Calu3 (cell line): ENCODE measurements at regions not wholly inside any gene's neighbourhood (a gene's known extent, or its start where the extent isn't known, plus 50 kb on each side); places are given as distances from the start of the nearest gene placed in this dataset.

Source experiments
- BruUV-seq: library from RNA; stranded (reverse); fragments of 400-500 nt; replicated peaks from 2 replicates; lab custom pipeline; 2021; lab: Mats Ljungman, UMichigan
- CTCF ChIA-PET: fragments of 300-600 bp; sonication (Branson Sonifier 250); formaldehyde crosslinking; loops from one replicate; lab custom pipeline; 2022; ENCODE audit warnings: antibody characterized with exemption; lab: Charles Lee
- DNase-seq: peaks from one replicate; pipeline ENCODE4 v3.0.0; 2022
- H3K27ac Mint-ChIP-seq: one replicate; pipeline ENCODE4 v1.8.0; 2022; ENCODE audit warnings: mixed read lengths; ENCODE audit not compliant: unreplicated experiment
- H3K27me3 Mint-ChIP-seq: one replicate; pipeline ENCODE4 v1.8.0; 2022; ENCODE audit warnings: mixed read lengths; ENCODE audit not compliant: unreplicated experiment
- H3K36me3 Mint-ChIP-seq: one replicate; pipeline ENCODE4 v1.8.0; 2022; ENCODE audit warnings: mild to moderate bottlenecking, moderate library complexity, mixed read lengths; ENCODE audit not compliant: insufficient read depth, unreplicated experiment
- H3K4me1 Mint-ChIP-seq: one replicate; pipeline ENCODE4 v1.8.0; 2022; ENCODE audit warnings: mild to moderate bottlenecking, low read depth, mixed read lengths; ENCODE audit not compliant: unreplicated experiment
- H3K4me3 Mint-ChIP-seq: one replicate; pipeline ENCODE4 v1.8.0; 2022; ENCODE audit warnings: mild to moderate bottlenecking, low read depth, moderate library complexity, mixed read lengths; ENCODE audit not compliant: unreplicated experiment
- H3K9me3 Mint-ChIP-seq: one replicate; pipeline ENCODE4 v1.8.0; 2022; ENCODE audit warnings: low read depth, mixed read lengths; ENCODE audit not compliant: unreplicated experiment
- intact Hi-C: fragments of 100-400 bp; cut with micrococcal nuclease; formaldehyde crosslinking; loops from one replicate; pipeline ENCODE4 v1.10.0; 2022; ENCODE audit not compliant: unreplicated experiment
- TF ChIP-seq, protein P1 (sequence below): fragments of 200-600 bp; IDR thresholded peaks from one replicate; pipeline ENCODE4 v1.8.0; 2022; ENCODE audit warnings: antibody characterized with exemption; ENCODE audit not compliant: unreplicated experiment

DNA sequence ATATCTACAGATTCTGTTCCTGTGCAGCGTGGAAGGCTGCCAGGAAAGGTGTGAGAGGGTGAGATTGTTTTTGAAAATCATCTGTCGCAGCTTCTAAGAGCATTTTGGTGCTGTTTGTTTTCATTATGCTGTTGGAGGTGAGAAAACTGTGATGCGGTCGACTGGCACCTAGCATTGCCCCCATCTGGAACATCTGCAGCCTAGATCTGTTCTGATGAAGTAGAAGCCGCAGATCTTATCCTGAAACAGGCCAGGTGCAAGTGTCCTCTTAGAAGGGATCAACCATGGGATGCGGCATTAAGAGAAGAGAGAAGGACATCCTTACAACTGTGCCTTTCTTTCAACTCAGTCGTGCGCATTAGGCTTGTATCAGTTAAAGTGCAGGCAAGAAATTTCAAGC lies 167.3 kb downstream of the CDH26 start:
- TF ChIP-seq, protein P1, sequence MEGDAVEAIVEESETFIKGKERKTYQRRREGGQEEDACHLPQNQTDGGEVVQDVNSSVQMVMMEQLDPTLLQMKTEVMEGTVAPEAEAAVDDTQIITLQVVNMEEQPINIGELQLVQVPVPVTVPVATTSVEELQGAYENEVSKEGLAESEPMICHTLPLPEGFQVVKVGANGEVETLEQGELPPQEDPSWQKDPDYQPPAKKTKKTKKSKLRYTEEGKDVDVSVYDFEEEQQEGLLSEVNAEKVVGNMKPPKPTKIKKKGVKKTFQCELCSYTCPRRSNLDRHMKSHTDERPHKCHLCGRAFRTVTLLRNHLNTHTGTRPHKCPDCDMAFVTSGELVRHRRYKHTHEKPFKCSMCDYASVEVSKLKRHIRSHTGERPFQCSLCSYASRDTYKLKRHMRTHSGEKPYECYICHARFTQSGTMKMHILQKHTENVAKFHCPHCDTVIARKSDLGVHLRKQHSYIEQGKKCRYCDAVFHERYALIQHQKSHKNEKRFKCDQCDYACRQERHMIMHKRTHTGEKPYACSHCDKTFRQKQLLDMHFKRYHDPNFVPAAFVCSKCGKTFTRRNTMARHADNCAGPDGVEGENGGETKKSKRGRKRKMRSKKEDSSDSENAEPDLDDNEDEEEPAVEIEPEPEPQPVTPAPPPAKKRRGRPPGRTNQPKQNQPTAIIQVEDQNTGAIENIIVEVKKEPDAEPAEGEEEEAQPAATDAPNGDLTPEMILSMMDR: no peak
- no peak for DNase-seq
- Mint-ChIP-seq H3K4me1 (no peaks in the 10 kb centered on the region), H3K9me3 (no peaks in the 10 kb centered on the region), H3K4me3 (no peak overlapping the region), H3K27ac (no peak overlapping the region), H3K36me3 (no peaks in the 10 kb centered on the region), H3K27me3 (peaks cover 89% of the 10 kb centered on the region)
- CTCF ChIA-PET: no interaction called here
- no TSS peak for BruUV-seq
- intact Hi-C loops: no loop called here

DNA sequence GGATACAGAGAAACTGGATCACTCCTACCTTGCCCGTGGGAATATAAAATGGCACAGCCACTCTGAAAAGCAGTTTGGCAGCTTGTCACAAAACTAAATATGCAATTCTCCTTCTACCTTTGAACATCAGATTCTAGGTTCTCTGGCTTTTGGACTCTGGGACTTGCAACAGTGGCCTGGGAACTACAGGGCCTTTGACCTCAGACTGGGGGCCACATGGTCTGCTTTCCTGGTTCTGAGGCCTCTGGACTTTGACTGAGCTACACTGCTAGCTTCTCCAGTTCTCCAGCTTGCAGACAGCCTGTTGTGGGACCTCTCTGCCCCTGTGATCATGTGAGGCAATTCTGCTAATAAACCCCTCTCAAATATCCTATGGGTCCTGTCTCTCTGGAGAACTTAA lies 168.8 kb downstream of the CDH26 start:
- BruUV-seq: no TSS peak
- CTCF ChIA-PET: no interaction called here
- H3K27ac Mint-ChIP-seq: no peak overlapping the region
- no peak for DNase-seq
- TF ChIP-seq, protein P1: no peak
- no peaks in the 10 kb centered on the region for H3K36me3 Mint-ChIP-seq
- H3K4me1 Mint-ChIP-seq: no peaks in the 10 kb centered on the region
- H3K4me3 Mint-ChIP-seq: no peak overlapping the region
- intact Hi-C loops: no loop called here
- no peaks in the 10 kb centered on the region for H3K9me3 Mint-ChIP-seq
- H3K27me3 Mint-ChIP-seq: peaks cover 74% of the 10 kb centered on the region

DNA sequence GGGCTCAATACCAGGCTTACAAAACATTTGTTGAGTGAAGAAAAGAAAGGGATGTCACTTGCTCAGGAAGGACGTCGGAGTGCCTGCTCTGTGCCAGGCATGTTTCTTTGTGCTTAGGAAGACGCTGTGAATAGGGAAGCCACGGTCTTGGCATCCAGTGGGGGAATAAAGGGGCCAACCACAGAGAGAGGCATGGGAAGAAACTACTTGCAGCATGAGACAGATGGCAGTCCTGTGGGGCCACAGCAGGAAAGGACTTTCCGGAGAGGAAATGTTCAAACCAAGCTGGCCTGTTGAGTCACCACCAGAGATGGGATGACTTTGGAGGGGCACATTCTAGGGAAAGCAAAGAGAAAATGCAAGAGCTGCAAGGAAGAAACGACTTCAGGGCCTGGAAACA lies 173.2 kb downstream of the CDH26 start:
- DNase-seq: no peak
- intact Hi-C loops: loop anchor here (10.0 kb wide), 2 partner anchors 133 to 233 kb away; no protein-coding TSS in a partner anchor
- TF ChIP-seq, protein P1: no peak
- Mint-ChIP-seq H3K27ac (no peak overlapping the region), H3K27me3 (peaks cover 56% of the 10 kb centered on the region), H3K4me1 (peaks cover 9% of the 10 kb centered on the region), H3K4me3 (no peak overlapping the region), H3K36me3 (peaks cover 3% of the 10 kb centered on the region), H3K9me3 (no peaks in the 10 kb centered on the region)
- BruUV-seq: no TSS peak
- CTCF ChIA-PET: no interaction called here

DNA sequence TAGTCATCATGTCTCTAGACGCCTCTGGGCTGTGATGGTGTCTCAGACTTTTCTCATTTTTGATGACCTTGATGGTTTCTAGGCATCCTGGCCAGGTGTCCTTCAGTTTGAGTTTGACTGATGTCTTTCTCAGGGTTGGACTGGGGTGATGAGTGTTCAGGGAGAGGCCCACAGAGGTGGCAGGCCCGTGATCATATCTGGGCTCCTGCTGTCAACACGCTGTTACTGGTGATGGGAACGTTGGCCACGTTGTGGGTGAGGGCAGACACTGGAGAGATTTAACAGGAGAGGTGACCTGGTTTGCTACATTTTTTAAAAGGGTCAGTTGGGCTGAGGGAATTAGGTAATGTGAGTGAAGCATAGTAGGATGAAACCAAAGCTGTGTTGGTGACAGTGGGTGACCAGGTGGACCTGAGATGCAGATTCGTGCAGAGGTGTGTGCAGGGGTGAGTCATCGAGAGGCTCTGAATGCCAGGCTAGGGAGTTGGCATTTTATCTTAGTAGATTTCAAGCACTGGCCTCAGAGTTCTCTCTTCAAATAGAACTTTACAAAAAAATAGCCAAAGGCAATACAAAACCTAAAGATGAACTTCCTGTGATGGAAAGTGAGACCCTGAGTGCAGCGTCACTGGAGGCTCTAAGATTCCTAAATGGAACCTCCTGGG lies 174.1 kb downstream of the CDH26 start:
- TF ChIP-seq, protein P1: no peak
- BruUV-seq: no TSS peak
- H3K27me3 Mint-ChIP-seq: peaks cover 50% of the 10 kb centered on the region
- intact Hi-C loops: loop anchor here (10.0 kb wide), 2 partner anchors 133 to 233 kb away; no protein-coding TSS in a partner anchor
- no peaks in the 10 kb centered on the region for H3K9me3 Mint-ChIP-seq
- H3K4me1 Mint-ChIP-seq: peaks cover 9% of the 10 kb centered on the region
- no peak overlapping the region for H3K4me3 Mint-ChIP-seq
- peaks cover 3% of the 10 kb centered on the region for H3K36me3 Mint-ChIP-seq
- DNase-seq: peak; percentile 24
- CTCF ChIA-PET: no interaction called here
- no peak overlapping the region for H3K27ac Mint-ChIP-seq
